Glutamatergic neuron (in vitro differentiated cells): ENCODE measurements at regions not wholly inside any gene's neighbourhood (a gene's known extent, or its start where the extent isn't known, plus 50 kb on each side); places are given as distances from the start of the nearest gene placed in this dataset.

Source experiments
- DNase-seq: peaks from one replicate; pipeline ENCODE4 v3.0.0; 2022
- H3K27ac Mint-ChIP-seq: one replicate; pipeline ENCODE4 v1.8.0; 2020; ENCODE audit warnings: mild to moderate bottlenecking, mixed read lengths, inconsistent platforms; ENCODE audit not compliant: unreplicated experiment
- H3K27me3 Mint-ChIP-seq: one replicate; pipeline ENCODE4 v1.8.0; 2020; ENCODE audit warnings: mild to moderate bottlenecking, moderate library complexity, mixed read lengths, inconsistent platforms; ENCODE audit not compliant: unreplicated experiment
- H3K36me3 Mint-ChIP-seq: one replicate; pipeline ENCODE4 v1.8.0; 2020; ENCODE audit warnings: mild to moderate bottlenecking, mixed read lengths, inconsistent platforms; ENCODE audit not compliant: unreplicated experiment
- H3K4me1 Mint-ChIP-seq: one replicate; pipeline ENCODE4 v1.8.0; 2020; ENCODE audit warnings: mild to moderate bottlenecking, low read depth, mixed read lengths, inconsistent platforms; ENCODE audit not compliant: unreplicated experiment
- H3K4me3 Mint-ChIP-seq: one replicate; pipeline ENCODE4 v1.8.0; 2020; ENCODE audit warnings: mild to moderate bottlenecking, mixed read lengths, inconsistent platforms; ENCODE audit not compliant: unreplicated experiment
- H3K9me3 Mint-ChIP-seq: one replicate; pipeline ENCODE4 v1.8.0; 2020; ENCODE audit warnings: mild to moderate bottlenecking, moderate library complexity, mixed read lengths, inconsistent platforms; ENCODE audit not compliant: unreplicated experiment
- TF ChIP-seq, protein P1 (sequence below): fragments of 200-600 bp; sonication (generic); IDR thresholded peaks from one replicate; pipeline ENCODE4 v1.5.0; 2021; ENCODE audit not compliant: partially characterized antibody, unreplicated experiment

DNA sequence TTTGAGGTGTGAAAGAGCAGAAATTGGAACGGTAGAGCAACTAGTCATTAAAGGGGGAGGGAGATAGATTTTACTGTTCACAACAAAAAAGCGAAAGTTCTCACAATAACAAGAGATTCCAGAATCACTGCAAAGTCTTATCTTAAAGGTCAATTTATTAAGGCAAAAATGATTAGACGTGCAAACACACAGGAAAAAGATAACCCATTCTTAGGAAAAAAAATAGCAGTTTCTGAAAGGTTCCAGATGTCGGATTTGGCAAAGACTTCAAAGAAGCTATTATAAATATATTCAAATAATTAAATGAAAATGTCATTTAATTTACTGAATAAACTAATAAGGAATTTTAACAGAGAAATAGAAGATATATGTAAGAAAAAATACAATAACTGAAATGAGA, 70.8 kb upstream of the GNAI1 start:
- H3K9me3 Mint-ChIP-seq, result peaks cover 2% of the 10 kb centered on the region
- no peak for DNase-seq
- H3K36me3 Mint-ChIP-seq, result peaks cover 22% of the 10 kb centered on the region
- H3K27me3 Mint-ChIP-seq, result no peaks in the 10 kb centered on the region
- no peaks in the 10 kb centered on the region for H3K4me1 Mint-ChIP-seq
- no peak overlapping the region for H3K4me3 Mint-ChIP-seq
- H3K27ac Mint-ChIP-seq, result no peak overlapping the region
- TF ChIP-seq, protein P1, sequence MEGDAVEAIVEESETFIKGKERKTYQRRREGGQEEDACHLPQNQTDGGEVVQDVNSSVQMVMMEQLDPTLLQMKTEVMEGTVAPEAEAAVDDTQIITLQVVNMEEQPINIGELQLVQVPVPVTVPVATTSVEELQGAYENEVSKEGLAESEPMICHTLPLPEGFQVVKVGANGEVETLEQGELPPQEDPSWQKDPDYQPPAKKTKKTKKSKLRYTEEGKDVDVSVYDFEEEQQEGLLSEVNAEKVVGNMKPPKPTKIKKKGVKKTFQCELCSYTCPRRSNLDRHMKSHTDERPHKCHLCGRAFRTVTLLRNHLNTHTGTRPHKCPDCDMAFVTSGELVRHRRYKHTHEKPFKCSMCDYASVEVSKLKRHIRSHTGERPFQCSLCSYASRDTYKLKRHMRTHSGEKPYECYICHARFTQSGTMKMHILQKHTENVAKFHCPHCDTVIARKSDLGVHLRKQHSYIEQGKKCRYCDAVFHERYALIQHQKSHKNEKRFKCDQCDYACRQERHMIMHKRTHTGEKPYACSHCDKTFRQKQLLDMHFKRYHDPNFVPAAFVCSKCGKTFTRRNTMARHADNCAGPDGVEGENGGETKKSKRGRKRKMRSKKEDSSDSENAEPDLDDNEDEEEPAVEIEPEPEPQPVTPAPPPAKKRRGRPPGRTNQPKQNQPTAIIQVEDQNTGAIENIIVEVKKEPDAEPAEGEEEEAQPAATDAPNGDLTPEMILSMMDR, result no peak

DNA sequence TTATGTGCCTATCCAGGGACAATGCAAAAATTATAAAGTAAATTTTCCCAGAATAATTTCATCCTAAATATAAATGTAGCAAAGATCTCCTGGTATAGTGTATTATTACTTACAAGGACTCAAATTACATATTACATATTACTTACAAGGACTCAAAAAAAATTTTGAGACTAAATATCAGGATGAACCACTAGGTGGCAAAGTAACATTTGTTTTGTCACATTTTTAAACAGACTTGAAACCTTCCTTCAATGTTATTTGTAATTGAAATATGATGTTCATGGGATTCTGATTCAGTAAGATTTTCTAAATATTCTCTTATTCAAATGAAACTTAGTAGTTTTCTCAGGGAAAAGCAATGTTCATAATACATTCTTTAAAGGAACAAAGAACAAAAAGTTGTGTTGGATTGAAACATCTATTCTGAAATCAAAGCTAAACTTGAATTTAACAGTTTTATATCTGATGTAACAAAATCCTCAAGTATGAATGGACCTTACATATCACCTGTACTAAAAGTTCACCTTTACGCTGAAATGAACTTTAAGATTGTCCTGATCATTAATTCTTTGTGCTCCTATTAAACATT, 74.3 kb upstream of the GNAI1 start:
- H3K36me3 Mint-ChIP-seq, result peaks cover 7% of the 10 kb centered on the region
- no peaks in the 10 kb centered on the region for H3K27me3 Mint-ChIP-seq
- no peak overlapping the region for H3K27ac Mint-ChIP-seq
- H3K4me3 Mint-ChIP-seq, result no peak overlapping the region
- peaks cover under 1% of the 10 kb centered on the region for H3K9me3 Mint-ChIP-seq
- TF ChIP-seq, protein P1, result peak; percentile 91
- DNase-seq, result no peak
- no peaks in the 10 kb centered on the region for H3K4me1 Mint-ChIP-seq

DNA sequence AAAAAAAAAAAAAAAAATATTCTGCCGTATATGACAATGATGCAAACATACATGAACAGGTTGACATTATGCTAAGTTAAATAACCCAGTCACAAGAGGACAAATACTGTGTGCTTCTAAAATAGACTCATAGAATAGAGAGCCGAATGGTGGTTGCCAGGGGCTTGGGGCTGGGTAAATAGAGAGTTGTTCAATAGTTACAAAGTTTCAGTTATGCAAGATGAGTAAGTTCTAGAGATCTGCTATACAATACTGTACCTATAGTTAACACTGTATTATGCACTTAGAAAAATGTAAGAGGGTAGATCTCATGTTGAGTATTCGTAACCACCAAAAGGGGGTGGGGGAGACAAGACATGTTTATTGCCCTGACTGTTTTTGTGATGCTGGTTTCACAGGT, 77.1 kb upstream of the GNAI1 start:
- Mint-ChIP-seq H3K27me3 (no peaks in the 10 kb centered on the region), H3K4me3 (no peak overlapping the region), H3K27ac (no peak overlapping the region), H3K9me3 (no peaks in the 10 kb centered on the region), H3K4me1 (no peaks in the 10 kb centered on the region), H3K36me3 (peaks cover 5% of the 10 kb centered on the region)
- DNase-seq, result no peak
- TF ChIP-seq, protein P1, result no peak

DNA sequence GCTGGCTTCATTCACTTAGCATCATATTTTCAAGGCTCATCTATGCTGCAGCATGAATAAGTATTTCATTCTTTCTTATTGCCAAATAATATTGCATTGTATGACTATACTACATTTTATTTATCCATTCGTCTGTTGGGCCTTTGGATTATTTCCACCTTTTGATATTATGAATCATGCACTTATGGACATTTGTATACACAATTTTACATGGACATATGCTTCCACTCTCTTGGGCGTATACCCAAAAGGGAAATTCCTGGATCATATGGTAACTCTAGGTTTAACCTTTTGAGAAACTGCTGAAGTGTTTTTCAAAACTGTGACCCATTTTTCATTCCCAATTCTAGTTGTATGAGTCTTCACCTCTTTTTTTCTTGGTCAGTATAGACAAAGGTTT, 80.3 kb upstream of the GNAI1 start:
- no peaks in the 10 kb centered on the region for H3K36me3 Mint-ChIP-seq
- TF ChIP-seq, protein P1, result no peak
- no peaks in the 10 kb centered on the region for H3K27me3 Mint-ChIP-seq
- H3K4me1 Mint-ChIP-seq, result no peaks in the 10 kb centered on the region
- H3K27ac Mint-ChIP-seq, result no peak overlapping the region
- DNase-seq, result no peak
- no peaks in the 10 kb centered on the region for H3K9me3 Mint-ChIP-seq
- no peak overlapping the region for H3K4me3 Mint-ChIP-seq

DNA sequence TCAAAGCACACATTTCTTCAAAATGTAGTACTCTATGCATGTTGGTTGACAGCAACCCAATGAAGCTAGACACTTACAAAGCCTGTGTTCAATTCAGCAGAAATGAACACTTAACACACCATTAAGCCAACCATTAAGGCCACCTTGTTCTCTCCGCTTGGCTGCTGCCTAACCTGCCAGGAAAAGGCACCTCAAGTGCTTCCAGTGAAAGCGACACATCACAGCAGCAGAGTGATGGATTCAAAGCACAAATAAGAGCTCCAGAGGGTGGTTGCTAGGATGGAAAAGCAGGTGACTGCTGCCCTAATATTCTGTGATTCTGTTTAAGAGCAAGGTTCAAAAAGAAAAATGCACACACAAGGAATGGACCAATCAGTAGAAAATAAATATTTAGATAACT, 81.5 kb upstream of the GNAI1 start:
- no peaks in the 10 kb centered on the region for H3K9me3 Mint-ChIP-seq
- no peak overlapping the region for H3K4me3 Mint-ChIP-seq
- DNase-seq, result no peak
- H3K27ac Mint-ChIP-seq, result no peak overlapping the region
- no peaks in the 10 kb centered on the region for H3K4me1 Mint-ChIP-seq
- TF ChIP-seq, protein P1, result no peak
- H3K27me3 Mint-ChIP-seq, result no peaks in the 10 kb centered on the region
- no peaks in the 10 kb centered on the region for H3K36me3 Mint-ChIP-seq
